SK-N-SH treated with all-trans-retinoic acid at 6 μM for 48 hours (cell line): ENCODE measurements at regions not wholly inside any gene's neighbourhood (a gene's known extent, or its start where the extent isn't known, plus 50 kb on each side); places are given as distances from the start of the nearest gene placed in this dataset.
"Not testable (repeated sequence)": the region's sequence is repeated elsewhere in the genome, so short reads cannot be mapped to it uniquely, and the experiment has no call there.

ENCODE experiments used
- ATAC-seq: fragments of 200-7000 bp; cut with Tn5 transposase; 3 replicates; pipeline ENCODE4 v1.9.1; 2020; ENCODE audit warnings: mild to moderate bottlenecking, moderate library complexity
- ARNTL ChIP-seq: fragments of 450-650 bp; formaldehyde crosslinking; IDR thresholded peaks from 2 replicates; pipeline ENCODE4 v1.5.0; 2020; ENCODE audit warnings: low read depth, mild to moderate bottlenecking, moderate library complexity, borderline replicate concordance
- BACH2 ChIP-seq: fragments of 250-450 bp; sonication (Bioruptor Pico); IDR thresholded peaks from 2 replicates; pipeline ENCODE4 v1.9.0; 2021; ENCODE audit warnings: mild to moderate bottlenecking, borderline replicate concordance
- CSDC2 ChIP-seq: fragments of 250-450 bp; sonication (Bioruptor Pico); IDR thresholded peaks from 2 replicates; pipeline ENCODE4 v1.5.0; 2020; ENCODE audit warnings: mild to moderate bottlenecking, moderate library complexity
- ESRRG ChIP-seq: fragments of 250-450 bp; sonication (Bioruptor Pico); IDR thresholded peaks from 2 replicates; pipeline ENCODE4 v1.6.1; 2021; ENCODE audit warnings: mild to moderate bottlenecking
- GLIS3 ChIP-seq: fragments of 250-450 bp; sonication (Bioruptor Pico); IDR thresholded peaks from 2 replicates; pipeline ENCODE4 v1.5.0; 2020; ENCODE audit warnings: mild to moderate bottlenecking, moderate library complexity
- ISL1 ChIP-seq: fragments of 250-450 bp; sonication (Bioruptor Pico); IDR thresholded peaks from 2 replicates; pipeline ENCODE4 v2.1.2; 2022; ENCODE audit warnings: mild to moderate bottlenecking, moderate library complexity
- OSR1 ChIP-seq: fragments of 250-450 bp; sonication (Bioruptor Pico); IDR thresholded peaks from 2 replicates; pipeline ENCODE4 v1.8.0; 2022; ENCODE audit warnings: moderate library complexity, mild to moderate bottlenecking, inconsistent platforms
- PATZ1 ChIP-seq: fragments of 250-450 bp; sonication (Bioruptor Pico); IDR thresholded peaks from 2 replicates; pipeline ENCODE4 v1.8.0; 2020; ENCODE audit warnings: mild to moderate bottlenecking, moderate library complexity, borderline replicate concordance
- PPARA ChIP-seq: fragments of 250-450 bp; sonication (Bioruptor Pico); IDR thresholded peaks from 2 replicates; pipeline ENCODE4 v1.5.0; 2020; ENCODE audit warnings: mild to moderate bottlenecking, borderline replicate concordance
- RARB ChIP-seq: fragments of 250-450 bp; sonication (Bioruptor Pico); IDR thresholded peaks from 2 replicates; pipeline ENCODE4 v1.8.0; 2021; ENCODE audit warnings: mild to moderate bottlenecking, moderate library complexity
- SNAI2 ChIP-seq: fragments of 250-450 bp; sonication (Bioruptor Pico); IDR thresholded peaks from 2 replicates; pipeline ENCODE4 v1.5.0; 2020; ENCODE audit warnings: mild to moderate bottlenecking, moderate library complexity
- TCF4 ChIP-seq: fragments of 250-450 bp; sonication (Bioruptor Pico); IDR thresholded peaks from 2 replicates; pipeline ENCODE4 v1.8.0; 2021; ENCODE audit warnings: mild to moderate bottlenecking, moderate library complexity, borderline replicate concordance
- TOX ChIP-seq: fragments of 250-450 bp; sonication (Bioruptor Pico); IDR thresholded peaks from 2 replicates; pipeline ENCODE4 v1.8.0; 2021; ENCODE audit warnings: mild to moderate bottlenecking, moderate library complexity, borderline replicate concordance
- ZC3H10 ChIP-seq: fragments of 250-450 bp; sonication (Bioruptor Pico); IDR thresholded peaks from 2 replicates; pipeline ENCODE4 v1.5.1; 2021; ENCODE audit warnings: mild to moderate bottlenecking, moderate library complexity
- ZFP3 ChIP-seq: fragments of 250-450 bp; sonication (Bioruptor Pico); IDR thresholded peaks from 2 replicates; pipeline ENCODE4 v1.5.0; 2020; ENCODE audit warnings: mild to moderate bottlenecking, moderate library complexity
- ZFP30 ChIP-seq: fragments of 450-650 bp; formaldehyde crosslinking; IDR thresholded peaks from 2 replicates; pipeline ENCODE4 v1.5.0; 2022; ENCODE audit warnings: mild to moderate bottlenecking, moderate library complexity
- ZNF565 ChIP-seq: fragments of 450-650 bp; formaldehyde crosslinking; conservative IDR thresholded peaks from 2 replicates; pipeline ENCODE4 v1.5.0; 2020; ENCODE audit warnings: low read depth, mild to moderate bottlenecking, moderate library complexity
- ZNF70 ChIP-seq: fragments of 450-650 bp; formaldehyde crosslinking; IDR thresholded peaks from 2 replicates; pipeline ENCODE4 v1.5.0; 2020; ENCODE audit warnings: mild to moderate bottlenecking, moderate library complexity
- ZNF8 ChIP-seq: fragments of 450-650 bp; formaldehyde crosslinking; IDR thresholded peaks from 2 replicates; pipeline ENCODE4 v1.5.0; 2020; ENCODE audit warnings: mild to moderate bottlenecking, moderate library complexity
- TF ChIP-seq, protein P1 (sequence below): fragments of 250-450 bp; sonication (Bioruptor Pico); IDR thresholded peaks from 2 replicates; pipeline ENCODE4 v1.8.0; 2021; ENCODE audit warnings: low read depth, mild to moderate bottlenecking, moderate library complexity, borderline replicate concordance
- TF ChIP-seq, protein P2 (sequence below): fragments of 250-450 bp; sonication (Bioruptor Pico); IDR thresholded peaks from 2 replicates; pipeline ENCODE4 v1.5.1; 2021; ENCODE audit warnings: mild to moderate bottlenecking, moderate library complexity
- TF ChIP-seq, protein P3 (sequence below): fragments of 250-450 bp; sonication (Bioruptor Pico); IDR thresholded peaks from 2 replicates; pipeline ENCODE4 v1.5.1; 2020; ENCODE audit warnings: low read depth, mild to moderate bottlenecking, moderate library complexity

GRCh38 chr3:18533039-18533438 lies 107.9 kb upstream of the SATB1 start:
- TF ChIP-seq CSDC2, result no peak
- no peak for TF ChIP-seq ISL1 (CRISPR knock-in tag)
- no peak for TF ChIP-seq ZNF565 (CRISPR knock-in tag)
- no peak for TF ChIP-seq SNAI2 (CRISPR knock-in tag)
- TF ChIP-seq ZFP3 (CRISPR knock-in tag), result no peak
- TF ChIP-seq PPARA (CRISPR knock-in tag), result no peak
- no peak for TF ChIP-seq ZFP30 (CRISPR knock-in tag)
- TF ChIP-seq TOX (CRISPR knock-in tag), result no peak
- TF ChIP-seq, protein P1, sequence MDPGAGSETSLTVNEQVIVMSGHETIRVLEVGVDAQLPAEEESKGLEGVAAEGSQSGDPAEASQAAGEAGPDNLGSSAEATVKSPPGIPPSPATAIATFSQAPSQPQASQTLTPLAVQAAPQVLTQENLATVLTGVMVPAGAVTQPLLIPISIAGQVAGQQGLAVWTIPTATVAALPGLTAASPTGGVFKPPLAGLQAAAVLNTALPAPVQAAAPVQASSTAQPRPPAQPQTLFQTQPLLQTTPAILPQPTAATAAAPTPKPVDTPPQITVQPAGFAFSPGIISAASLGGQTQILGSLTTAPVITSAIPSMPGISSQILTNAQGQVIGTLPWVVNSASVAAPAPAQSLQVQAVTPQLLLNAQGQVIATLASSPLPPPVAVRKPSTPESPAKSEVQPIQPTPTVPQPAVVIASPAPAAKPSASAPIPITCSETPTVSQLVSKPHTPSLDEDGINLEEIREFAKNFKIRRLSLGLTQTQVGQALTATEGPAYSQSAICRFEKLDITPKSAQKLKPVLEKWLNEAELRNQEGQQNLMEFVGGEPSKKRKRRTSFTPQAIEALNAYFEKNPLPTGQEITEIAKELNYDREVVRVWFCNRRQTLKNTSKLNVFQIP (CRISPR knock-in tag), result no peak
- TF ChIP-seq ZNF8, result no peak
- TF ChIP-seq GLIS3 (CRISPR knock-in tag), result no peak
- no peak for TF ChIP-seq RARB (CRISPR knock-in tag)
- TF ChIP-seq ARNTL (CRISPR knock-in tag), result no peak
- TF ChIP-seq, protein P2, sequence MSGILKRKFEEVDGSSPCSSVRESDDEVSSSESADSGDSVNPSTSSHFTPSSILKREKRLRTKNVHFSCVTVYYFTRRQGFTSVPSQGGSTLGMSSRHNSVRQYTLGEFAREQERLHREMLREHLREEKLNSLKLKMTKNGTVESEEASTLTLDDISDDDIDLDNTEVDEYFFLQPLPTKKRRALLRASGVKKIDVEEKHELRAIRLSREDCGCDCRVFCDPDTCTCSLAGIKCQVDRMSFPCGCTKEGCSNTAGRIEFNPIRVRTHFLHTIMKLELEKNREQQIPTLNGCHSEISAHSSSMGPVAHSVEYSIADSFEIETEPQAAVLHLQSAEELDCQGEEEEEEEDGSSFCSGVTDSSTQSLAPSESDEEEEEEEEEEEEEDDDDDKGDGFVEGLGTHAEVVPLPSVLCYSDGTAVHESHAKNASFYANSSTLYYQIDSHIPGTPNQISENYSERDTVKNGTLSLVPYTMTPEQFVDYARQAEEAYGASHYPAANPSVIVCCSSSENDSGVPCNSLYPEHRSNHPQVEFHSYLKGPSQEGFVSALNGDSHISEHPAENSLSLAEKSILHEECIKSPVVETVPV (CRISPR knock-in tag), result no peak
- ATAC-seq, result no peak

DNA sequence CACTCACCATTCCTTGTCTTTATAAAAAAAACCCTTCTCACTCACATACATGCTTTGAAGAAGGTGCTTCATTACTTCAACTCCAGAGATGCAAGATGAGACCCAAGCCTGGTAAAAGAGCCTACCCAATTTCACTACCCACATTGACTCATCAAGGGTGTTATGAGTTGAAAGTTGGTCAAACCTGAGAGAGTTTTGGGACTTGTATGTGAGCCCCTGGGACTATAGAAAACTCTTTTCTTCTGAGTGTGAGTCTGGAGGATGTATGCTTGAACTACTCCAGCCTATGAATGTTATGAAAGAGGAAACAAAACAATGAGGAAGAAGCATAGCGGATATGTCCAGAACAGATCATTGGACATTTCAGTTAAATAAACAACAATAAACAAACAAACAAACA lies 106.5 kb upstream of the SATB1 start:
- no peak for TF ChIP-seq OSR1 (CRISPR knock-in tag)
- no peak for TF ChIP-seq RARB (CRISPR knock-in tag)
- TF ChIP-seq SNAI2 (CRISPR knock-in tag), result no peak
- no peak for TF ChIP-seq ZC3H10 (CRISPR knock-in tag)
- TF ChIP-seq ARNTL (CRISPR knock-in tag), result no peak
- ATAC-seq, result no peak

GRCh38 chr3:18529631-18530030 lies 104.5 kb upstream of the SATB1 start:
- no peak for ATAC-seq
- TF ChIP-seq TOX (CRISPR knock-in tag) (no peak), PATZ1 (CRISPR knock-in tag) (no peak), TCF4 (CRISPR knock-in tag) (no peak), ARNTL (CRISPR knock-in tag) (no peak), ZFP3 (CRISPR knock-in tag) (no peak), ZNF70 (no peak), RARB (CRISPR knock-in tag) (no peak), SNAI2 (CRISPR knock-in tag) (no peak)
- TF ChIP-seq, protein P3, sequence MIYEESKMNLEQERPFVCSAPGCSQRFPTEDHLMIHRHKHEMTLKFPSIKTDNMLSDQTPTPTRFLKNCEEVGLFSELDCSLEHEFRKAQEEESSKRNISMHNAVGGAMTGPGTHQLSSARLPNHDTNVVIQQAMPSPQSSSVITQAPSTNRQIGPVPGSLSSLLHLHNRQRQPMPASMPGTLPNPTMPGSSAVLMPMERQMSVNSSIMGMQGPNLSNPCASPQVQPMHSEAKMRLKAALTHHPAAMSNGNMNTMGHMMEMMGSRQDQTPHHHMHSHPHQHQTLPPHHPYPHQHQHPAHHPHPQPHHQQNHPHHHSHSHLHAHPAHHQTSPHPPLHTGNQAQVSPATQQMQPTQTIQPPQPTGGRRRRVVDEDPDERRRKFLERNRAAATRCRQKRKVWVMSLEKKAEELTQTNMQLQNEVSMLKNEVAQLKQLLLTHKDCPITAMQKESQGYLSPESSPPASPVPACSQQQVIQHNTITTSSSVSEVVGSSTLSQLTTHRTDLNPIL, result no peak

DNA sequence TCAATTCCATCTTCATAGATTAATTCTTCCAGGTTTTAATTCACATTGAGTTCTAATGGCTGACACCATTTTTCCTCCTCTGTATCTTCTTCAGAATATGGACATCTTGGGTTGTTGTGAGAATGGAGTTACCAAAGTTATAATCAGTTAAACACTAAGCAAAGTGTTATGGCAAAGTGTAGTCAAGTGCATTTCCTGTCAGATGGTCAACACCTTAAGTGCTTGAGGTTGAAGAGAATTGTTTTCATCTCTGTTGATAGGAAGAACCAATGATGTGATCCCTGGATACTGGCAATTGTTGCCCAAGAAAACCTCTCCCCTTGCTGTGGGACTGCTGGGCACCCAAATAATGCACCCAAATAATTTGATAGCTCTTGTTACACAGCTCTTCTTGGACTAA lies 102.6 kb upstream of the SATB1 start:
- TF ChIP-seq ZNF8 (no peak), TCF4 (CRISPR knock-in tag) (no peak), ESRRG (no peak)
- no peak for ATAC-seq

GRCh38 chr3:18526667-18527066 lies 101.5 kb upstream of the SATB1 start:
- TF ChIP-seq, protein P3, result no peak
- TF ChIP-seq ZC3H10 (CRISPR knock-in tag) (no peak), RARB (CRISPR knock-in tag) (no peak), ESRRG (no peak), OSR1 (CRISPR knock-in tag) (no peak), BACH2 (CRISPR knock-in tag) (no peak)
- TF ChIP-seq, protein P2 (CRISPR knock-in tag), result no peak
- no peak for ATAC-seq

GRCh38 chr3:18516170-18516569 lies 91.0 kb upstream of the SATB1 start:
- not testable (repeated sequence) for ATAC-seq
